Esophagus squamous epithelium (tissue), 4 donors: ENCODE measurements at regions not wholly inside any gene's neighbourhood (a gene's known extent, or its start where the extent isn't known, plus 50 kb on each side); places are given as distances from the start of the nearest gene placed in this dataset.

Experiments
- CTCF ChIP-seq, 6 experiments: fragments of 450-650 bp in 4 of 6; fragments of 200-600 bp in 2 of 6; sonication (generic) in 2 of 6; IDR thresholded peaks; one replicate each; pipeline ENCODE4 v1.5.1; 2016 to 2019; ENCODE audit warnings: antibody characterized with exemption in 6 of 6, mild to moderate bottlenecking in 4 of 6, moderate library complexity in 4 of 6
- POLR2A ChIP-seq, 4 donors: fragments of 450-650 bp; IDR thresholded peaks; one replicate each; pipeline ENCODE4 v1.6.1; 2017; ENCODE audit warnings: antibody characterized with exemption in 4 of 4, mild to moderate bottlenecking in 4 of 4, moderate library complexity in 3 of 4

GRCh38 chr5:13382232-13382631 lies 562.3 kb downstream of the DNAH5 start:
- TF ChIP-seq CTCF (IDR thresholded peaks at IDR 0.05) (no peak), POLR2A (IDR thresholded peaks at IDR 0.05) (no peak)
